GM23338 (cell line): ENCODE measurements at regions not wholly inside any gene's neighbourhood (a gene's known extent, or its start where the extent isn't known, plus 50 kb on each side); places are given as distances from the start of the nearest gene placed in this dataset.

Experiments used
- ATAC-seq: fragments of 200-7000 bp; cut with Tn5 transposase; 3 replicates; pipeline ENCODE4 v1.9.1; 2020
- DNase-seq: peaks from one replicate; pipeline ENCODE4 v3.0.0-alpha.2; 2015; ENCODE audit warnings: low spot score
- H2AFZ ChIP-seq: fragments of 200-600 bp; sonication (generic); 2 replicates; pipeline ENCODE4 v1.8.0; 2016; ENCODE audit warnings: antibody characterized with exemption, mild to moderate bottlenecking, moderate library complexity
- H3F3A ChIP-seq: fragments of 200-600 bp; sonication (generic); replicated peaks from 2 replicates; pipeline ENCODE4 v1.8.0; 2017; ENCODE audit warnings: antibody characterized with exemption, mixed run types, low read depth
- H3K27ac ChIP-seq: fragments of 200-600 bp; sonication (generic); 2 replicates; pipeline ENCODE4 v1.6.1; 2016; ENCODE audit warnings: low read depth
- H3K27me3 ChIP-seq: fragments of 200-600 bp; sonication (generic); 2 replicates; pipeline ENCODE4 v1.8.0; 2016; ENCODE audit warnings: mild to moderate bottlenecking, mixed run types, moderate library complexity; ENCODE audit not compliant: insufficient read depth
- H3K36me3 ChIP-seq: fragments of 200-600 bp; sonication (generic); 2 replicates; pipeline ENCODE4 v1.8.0; 2016; ENCODE audit warnings: mild to moderate bottlenecking; ENCODE audit not compliant: insufficient read depth
- H3K4me1 ChIP-seq: fragments of 200-600 bp; sonication (generic); 2 replicates; pipeline ENCODE4 v1.8.0; 2016; ENCODE audit warnings: mild to moderate bottlenecking, moderate library complexity; ENCODE audit not compliant: insufficient read depth
- H3K4me2 ChIP-seq: fragments of 200-600 bp; sonication (generic); 2 replicates; pipeline ENCODE4 v1.7.1; 2017; ENCODE audit warnings: mixed run types
- H3K4me3 ChIP-seq: fragments of 200-600 bp; sonication (generic); 2 replicates; pipeline ENCODE4 v1.6.1; 2016; ENCODE audit warnings: mixed run types
- H3K79me2 ChIP-seq: fragments of 200-600 bp; sonication (generic); replicated peaks from 2 replicates; pipeline ENCODE4 v1.8.0; 2017; ENCODE audit warnings: mild to moderate bottlenecking; ENCODE audit not compliant: insufficient read depth
- H3K9me2 ChIP-seq: fragments of 200-600 bp; sonication (generic); 2 replicates; pipeline ENCODE4 v1.8.0; 2017; ENCODE audit not compliant: insufficient read depth
- H4K20me1 ChIP-seq: fragments of 200-600 bp; sonication (generic); replicated peaks from 2 replicates; pipeline ENCODE4 v1.8.0; 2017; ENCODE audit warnings: mild to moderate bottlenecking; ENCODE audit not compliant: insufficient read depth
- H3K27ac Mint-ChIP-seq: 2 replicates; pipeline ENCODE4 v1.8.0; 2020; ENCODE audit warnings: inconsistent platforms, mild to moderate bottlenecking, moderate library complexity, mixed read lengths
- H3K27me3 Mint-ChIP-seq: 3 replicates; pipeline ENCODE4 v1.8.0; 2022; ENCODE audit warnings: low read depth, mild to moderate bottlenecking, moderate library complexity, mixed read lengths, inconsistent platforms; ENCODE audit not compliant: insufficient read depth, poor library complexity
- H3K36me3 Mint-ChIP-seq: 3 replicates; pipeline ENCODE4 v1.8.0; 2021; ENCODE audit warnings: low read depth, mild to moderate bottlenecking, inconsistent platforms, moderate library complexity, mixed read lengths
- H3K4me1 Mint-ChIP-seq: 3 replicates; pipeline ENCODE4 v1.8.0; 2020; ENCODE audit warnings: mild to moderate bottlenecking, inconsistent platforms, mixed read lengths
- H3K4me3 Mint-ChIP-seq: 3 replicates; pipeline ENCODE4 v1.8.0; 2021; ENCODE audit warnings: moderate library complexity, mild to moderate bottlenecking, inconsistent platforms, mixed read lengths
- H3K9me3 Mint-ChIP-seq: 3 replicates; pipeline ENCODE4 v1.8.0; 2020; ENCODE audit warnings: moderate library complexity, mild to moderate bottlenecking, inconsistent platforms, mixed read lengths
- EZH2 ChIP-seq: fragments of 200-600 bp; sonication (generic); IDR thresholded peaks from one replicate; pipeline ENCODE4 v1.8.0; 2017; ENCODE audit warnings: antibody characterized with exemption, mild to moderate bottlenecking, low read depth; ENCODE audit not compliant: unreplicated experiment
- NANOG ChIP-seq: IDR thresholded peaks from 2 replicates; pipeline ENCODE4 v1.6.1; 2016; ENCODE audit warnings: antibody characterized with exemption, borderline replicate concordance
- POLR2AphosphoS5 ChIP-seq: IDR thresholded peaks from 2 replicates; pipeline ENCODE4 v1.6.1; 2016; ENCODE audit warnings: antibody characterized with exemption, low read depth
- STAT1 ChIP-seq: IDR thresholded peaks from one replicate; pipeline ENCODE4 v1.6.1; 2016; ENCODE audit warnings: antibody characterized with exemption; ENCODE audit not compliant: unreplicated experiment
- ZNF114 ChIP-seq: fragments of 250-450 bp; sonication (Bioruptor Pico); IDR thresholded peaks from 2 replicates; pipeline ENCODE4 v1.5.0; 2020; ENCODE audit warnings: mild to moderate bottlenecking, moderate library complexity
- ZNF331 ChIP-seq: fragments of 250-450 bp; sonication (Bioruptor Pico); IDR thresholded peaks from 2 replicates; pipeline ENCODE4 v1.5.0; 2020; ENCODE audit warnings: low read depth, mild to moderate bottlenecking, moderate library complexity
- TF ChIP-seq, protein P1 (sequence below), 2 experiments: fragments of 200-600 bp in 1 of 2; sonication (generic) in 1 of 2; conservative IDR thresholded peaks; 2 replicates each; pipeline versions ENCODE4 v1.5.1 to v1.6.1; 2016 to 2017; ENCODE audit warnings: antibody characterized with exemption in 2 of 2, low read depth in 2 of 2, mild to moderate bottlenecking in 2 of 2, moderate library complexity in 1 of 2
- TF ChIP-seq, protein P2 (sequence below): IDR thresholded peaks from one replicate; pipeline ENCODE4 v1.6.1; 2018; ENCODE audit warnings: antibody characterized with exemption; ENCODE audit not compliant: unreplicated experiment

DNA sequence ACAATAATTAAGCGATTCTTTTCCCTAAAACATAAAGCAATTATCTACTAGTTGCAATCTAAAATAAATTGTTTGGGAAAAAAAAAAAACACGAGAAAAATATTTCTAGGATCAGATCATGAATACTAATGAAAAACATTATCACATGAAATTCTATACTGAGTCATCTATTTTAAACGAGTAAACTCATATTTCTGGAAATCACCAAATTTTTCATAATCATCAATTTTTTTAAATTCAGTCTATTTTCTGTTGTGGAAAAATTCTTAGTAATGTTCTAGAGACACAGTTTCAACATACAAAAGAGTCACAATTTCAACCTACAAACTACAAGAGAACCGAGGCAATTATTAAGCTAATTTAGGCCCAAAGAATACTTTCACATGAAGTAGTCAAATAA is 245.6 kb upstream of the SOX5 start:
- TF ChIP-seq ZNF331 (CRISPR knock-in tag) (no peak), EZH2 (no peak), STAT1 (no peak), ZNF114 (CRISPR knock-in tag) (no peak), POLR2AphosphoS5 (no peak)
- TF ChIP-seq, protein P1, sequence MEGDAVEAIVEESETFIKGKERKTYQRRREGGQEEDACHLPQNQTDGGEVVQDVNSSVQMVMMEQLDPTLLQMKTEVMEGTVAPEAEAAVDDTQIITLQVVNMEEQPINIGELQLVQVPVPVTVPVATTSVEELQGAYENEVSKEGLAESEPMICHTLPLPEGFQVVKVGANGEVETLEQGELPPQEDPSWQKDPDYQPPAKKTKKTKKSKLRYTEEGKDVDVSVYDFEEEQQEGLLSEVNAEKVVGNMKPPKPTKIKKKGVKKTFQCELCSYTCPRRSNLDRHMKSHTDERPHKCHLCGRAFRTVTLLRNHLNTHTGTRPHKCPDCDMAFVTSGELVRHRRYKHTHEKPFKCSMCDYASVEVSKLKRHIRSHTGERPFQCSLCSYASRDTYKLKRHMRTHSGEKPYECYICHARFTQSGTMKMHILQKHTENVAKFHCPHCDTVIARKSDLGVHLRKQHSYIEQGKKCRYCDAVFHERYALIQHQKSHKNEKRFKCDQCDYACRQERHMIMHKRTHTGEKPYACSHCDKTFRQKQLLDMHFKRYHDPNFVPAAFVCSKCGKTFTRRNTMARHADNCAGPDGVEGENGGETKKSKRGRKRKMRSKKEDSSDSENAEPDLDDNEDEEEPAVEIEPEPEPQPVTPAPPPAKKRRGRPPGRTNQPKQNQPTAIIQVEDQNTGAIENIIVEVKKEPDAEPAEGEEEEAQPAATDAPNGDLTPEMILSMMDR (conservative IDR thresholded peaks at IDR 0.05; ENCODE audit: low read depth in 2 of 2) = no peak
- TF ChIP-seq, protein P2, sequence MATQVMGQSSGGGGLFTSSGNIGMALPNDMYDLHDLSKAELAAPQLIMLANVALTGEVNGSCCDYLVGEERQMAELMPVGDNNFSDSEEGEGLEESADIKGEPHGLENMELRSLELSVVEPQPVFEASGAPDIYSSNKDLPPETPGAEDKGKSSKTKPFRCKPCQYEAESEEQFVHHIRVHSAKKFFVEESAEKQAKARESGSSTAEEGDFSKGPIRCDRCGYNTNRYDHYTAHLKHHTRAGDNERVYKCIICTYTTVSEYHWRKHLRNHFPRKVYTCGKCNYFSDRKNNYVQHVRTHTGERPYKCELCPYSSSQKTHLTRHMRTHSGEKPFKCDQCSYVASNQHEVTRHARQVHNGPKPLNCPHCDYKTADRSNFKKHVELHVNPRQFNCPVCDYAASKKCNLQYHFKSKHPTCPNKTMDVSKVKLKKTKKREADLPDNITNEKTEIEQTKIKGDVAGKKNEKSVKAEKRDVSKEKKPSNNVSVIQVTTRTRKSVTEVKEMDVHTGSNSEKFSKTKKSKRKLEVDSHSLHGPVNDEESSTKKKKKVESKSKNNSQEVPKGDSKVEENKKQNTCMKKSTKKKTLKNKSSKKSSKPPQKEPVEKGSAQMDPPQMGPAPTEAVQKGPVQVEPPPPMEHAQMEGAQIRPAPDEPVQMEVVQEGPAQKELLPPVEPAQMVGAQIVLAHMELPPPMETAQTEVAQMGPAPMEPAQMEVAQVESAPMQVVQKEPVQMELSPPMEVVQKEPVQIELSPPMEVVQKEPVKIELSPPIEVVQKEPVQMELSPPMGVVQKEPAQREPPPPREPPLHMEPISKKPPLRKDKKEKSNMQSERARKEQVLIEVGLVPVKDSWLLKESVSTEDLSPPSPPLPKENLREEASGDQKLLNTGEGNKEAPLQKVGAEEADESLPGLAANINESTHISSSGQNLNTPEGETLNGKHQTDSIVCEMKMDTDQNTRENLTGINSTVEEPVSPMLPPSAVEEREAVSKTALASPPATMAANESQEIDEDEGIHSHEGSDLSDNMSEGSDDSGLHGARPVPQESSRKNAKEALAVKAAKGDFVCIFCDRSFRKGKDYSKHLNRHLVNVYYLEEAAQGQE = no peak
- H3K4me2 ChIP-seq = no peak overlapping the region
- Mint-ChIP-seq H3K27me3 (peaks cover 5% of the 10 kb centered on the region), H3K36me3 (no peaks in the 10 kb centered on the region), H3K9me3 (no peaks in the 10 kb centered on the region), H3K4me3 (no peak overlapping the region), H3K4me1 (peaks cover 9% of the 10 kb centered on the region; the same call in 2 of the 3 replicates), H3K27ac (no peak overlapping the region)
- H2AFZ ChIP-seq = no peak overlapping the region
- no peak for DNase-seq
- no peaks in the 10 kb centered on the region for H3K79me2 ChIP-seq
- H3K27ac ChIP-seq = no peak overlapping the region
- H3K4me3 ChIP-seq = no peak overlapping the region
- ATAC-seq = no peak
- no peaks in the 10 kb centered on the region for H3F3A ChIP-seq
- H3K36me3 ChIP-seq = no peaks in the 10 kb centered on the region
- no peaks in the 10 kb centered on the region for H3K27me3 ChIP-seq
- 0 out of 2 replicates have a peak, but pooled peaks cover 5% of the 10 kb centered on the region for H3K4me1 ChIP-seq
- H4K20me1 ChIP-seq = no peaks in the 10 kb centered on the region
- H3K9me2 ChIP-seq = no peaks in the 10 kb centered on the region

DNA sequence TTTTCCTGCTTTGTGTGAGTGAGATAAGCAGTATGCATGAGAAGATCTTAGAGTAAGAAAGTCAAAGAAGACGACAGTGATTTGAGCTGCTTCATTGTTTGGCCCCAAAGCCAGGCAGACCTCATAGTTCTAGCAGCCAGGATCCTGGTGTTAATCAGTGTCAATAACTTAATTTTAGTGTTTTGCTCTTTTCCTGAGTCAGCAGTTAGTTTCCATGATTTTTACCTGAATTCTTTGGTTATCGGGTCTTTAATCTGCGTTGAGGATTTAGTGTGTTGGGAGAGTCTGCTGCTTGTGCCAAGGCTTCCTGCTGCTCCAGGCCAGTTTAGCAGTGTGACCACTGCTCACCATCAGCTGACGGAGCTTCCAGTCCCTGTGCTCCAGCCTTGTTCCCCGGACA is 241.6 kb upstream of the SOX5 start:
- no peaks in the 10 kb centered on the region for H3K36me3 ChIP-seq
- no peaks in the 10 kb centered on the region for H3K27me3 ChIP-seq
- Mint-ChIP-seq H3K27ac (no peak overlapping the region), H3K36me3 (no peaks in the 10 kb centered on the region), H3K4me1 (no peaks in the 10 kb centered on the region), H3K9me3 (no peaks in the 10 kb centered on the region), H3K4me3 (no peak overlapping the region), H3K27me3 (no peaks in the 10 kb centered on the region)
- ATAC-seq (no peak), DNase-seq (no peak)
- no peak overlapping the region for H3K27ac ChIP-seq
- no peaks in the 10 kb centered on the region for H3K79me2 ChIP-seq
- H3K9me2 ChIP-seq = no peaks in the 10 kb centered on the region
- H3K4me2 ChIP-seq = no peak overlapping the region
- H3K4me3 ChIP-seq = no peak overlapping the region
- H2AFZ ChIP-seq = no peak overlapping the region
- H3K4me1 ChIP-seq = no peaks in the 10 kb centered on the region
- H3F3A ChIP-seq = no peaks in the 10 kb centered on the region
- no peaks in the 10 kb centered on the region for H4K20me1 ChIP-seq
- no peak for TF ChIP-seq NANOG
- TF ChIP-seq EZH2 = no peak
- no peak for TF ChIP-seq POLR2AphosphoS5
- no peak for TF ChIP-seq ZNF114 (CRISPR knock-in tag)
- TF ChIP-seq ZNF331 (CRISPR knock-in tag) = no peak
- TF ChIP-seq, protein P1 (conservative IDR thresholded peaks at IDR 0.05; ENCODE audit: low read depth in 2 of 2) = no peak
